HG03280 (cell line): ENCODE measurements at regions not wholly inside any gene's neighbourhood (a gene's known extent, or its start where the extent isn't known, plus 50 kb on each side); places are given as distances from the start of the nearest gene placed in this dataset.
"Not testable (repeated sequence)": the region's sequence is repeated elsewhere in the genome, so short reads cannot be mapped to it uniquely, and the experiment has no call there.

ENCODE experiments used
- ATAC-seq: cut with Tn5 transposase; IDR thresholded peaks from one replicate; pipeline ENCODE4 v1.9.1; 2021; ENCODE audit warnings: mild to moderate bottlenecking, moderate library complexity; ENCODE audit not compliant: unreplicated experiment

GRCh38 chr4:132085105-132085504 lies 1064.0 kb upstream of the PCDH10 start:
- no peak for ATAC-seq

GRCh38 chr4:132094017-132094416 lies 1055.1 kb upstream of the PCDH10 start:
- ATAC-seq: no peak

- no peak for ATAC-seq
Observed at GRCh38 chr4:132097041-132097440, 1052.1 kb upstream of the PCDH10 start.

- ATAC-seq: no peak
Observed at GRCh38 chr4:132101526-132101925, 1047.6 kb upstream of the PCDH10 start.

GRCh38 chr4:132108784-132109183 lies 1040.3 kb upstream of the PCDH10 start:
- no peak for ATAC-seq

GRCh38 chr4:132114885-132115284 lies 1034.2 kb upstream of the PCDH10 start:
- no peak for ATAC-seq

GRCh38 chr4:132122741-132123140 lies 1026.4 kb upstream of the PCDH10 start:
- not testable (repeated sequence) for ATAC-seq

GRCh38 chr4:132123870-132124623 lies 1025.0 kb upstream of the PCDH10 start:
- ATAC-seq: peak; percentile 55

- no peak for ATAC-seq
Observed at GRCh38 chr4:132124624-132124974, 1024.5 kb upstream of the PCDH10 start.

- ATAC-seq: no peak
Observed at GRCh38 chr4:132125131-132125530, 1024.0 kb upstream of the PCDH10 start.

GRCh38 chr4:132132433-132132832 lies 1016.7 kb upstream of the PCDH10 start:
- ATAC-seq: no peak

- no peak for ATAC-seq
Observed at GRCh38 chr4:132169660-132170059, 979.4 kb upstream of the PCDH10 start.

GRCh38 chr4:132180020-132180427 lies 969.1 kb upstream of the PCDH10 start:
- ATAC-seq: no peak

- ATAC-seq: no peak
Observed at GRCh38 chr4:132195176-132195575, 953.9 kb upstream of the PCDH10 start.

GRCh38 chr4:132203618-132204017 lies 945.5 kb upstream of the PCDH10 start:
- ATAC-seq: no peak

GRCh38 chr4:132214519-132214918 lies 934.6 kb upstream of the PCDH10 start:
- ATAC-seq: no peak

GRCh38 chr4:132218406-132218805 lies 930.7 kb upstream of the PCDH10 start:
- ATAC-seq: no peak

GRCh38 chr4:132227151-132227856 lies 921.8 kb upstream of the PCDH10 start:
- no peak for ATAC-seq

GRCh38 chr4:132227857-132228165 lies 921.3 kb upstream of the PCDH10 start:
- not testable (repeated sequence) for ATAC-seq

GRCh38 chr4:132228676-132229075 lies 920.4 kb upstream of the PCDH10 start:
- no peak for ATAC-seq

GRCh38 chr4:132230025-132230424 lies 919.1 kb upstream of the PCDH10 start:
- no peak for ATAC-seq

GRCh38 chr4:132238697-132239096 lies 910.4 kb upstream of the PCDH10 start:
- ATAC-seq: no peak

- ATAC-seq: no peak
Observed at GRCh38 chr4:132240081-132240480, 909.0 kb upstream of the PCDH10 start.
